CD4-positive, alpha-beta T cell treated with Interleukin-17A for 4 hours (primary cell): ENCODE measurements at regions not wholly inside any gene's neighbourhood (a gene's known extent, or its start where the extent isn't known, plus 50 kb on each side); places are given as distances from the start of the nearest gene placed in this dataset.

ENCODE experiments used
- DNase-seq: peaks from one replicate; pipeline ENCODE4 v3.0.0-alpha.2; 2020; ENCODE audit warnings: mixed read lengths

DNA sequence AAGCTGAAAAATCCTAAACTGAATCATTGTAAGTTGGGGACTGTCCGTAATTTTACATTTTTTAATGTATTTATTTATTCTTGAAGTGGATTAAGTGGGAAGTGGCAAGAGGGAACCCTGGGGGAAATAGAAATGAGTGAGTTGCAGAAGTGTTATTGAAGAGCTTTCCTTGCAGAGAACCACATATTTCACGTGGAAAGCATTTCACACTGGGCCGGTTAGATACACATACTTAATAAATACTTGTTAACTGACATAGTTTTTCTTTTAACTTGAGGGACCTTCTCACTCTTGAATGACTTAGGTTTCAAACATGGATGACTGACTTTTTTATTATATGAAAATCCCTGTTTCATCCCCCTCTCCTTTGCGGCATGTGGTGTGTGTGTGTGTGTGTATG lies 239.3 kb downstream of the LMO4 start:
- no peak for DNase-seq

DNA sequence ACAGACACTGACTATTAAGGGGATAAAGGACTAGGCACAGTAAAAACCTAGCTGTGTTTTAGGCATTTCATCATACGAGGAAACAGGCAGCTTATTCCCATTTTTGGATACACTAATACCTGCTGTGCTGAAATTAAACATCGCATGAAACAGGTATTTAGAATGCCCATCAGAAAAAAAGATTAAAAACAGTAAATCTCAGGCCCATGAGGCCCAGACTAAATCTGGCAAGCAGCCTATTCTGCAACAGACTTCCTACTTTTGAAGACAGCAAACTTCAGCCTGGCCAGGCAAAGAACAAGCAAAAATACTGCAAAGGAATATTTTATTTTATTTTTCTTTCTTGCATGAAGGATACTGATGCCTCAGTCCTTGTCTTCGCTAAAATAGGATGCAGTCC lies 240.2 kb downstream of the LMO4 start:
- no peak for DNase-seq

DNA sequence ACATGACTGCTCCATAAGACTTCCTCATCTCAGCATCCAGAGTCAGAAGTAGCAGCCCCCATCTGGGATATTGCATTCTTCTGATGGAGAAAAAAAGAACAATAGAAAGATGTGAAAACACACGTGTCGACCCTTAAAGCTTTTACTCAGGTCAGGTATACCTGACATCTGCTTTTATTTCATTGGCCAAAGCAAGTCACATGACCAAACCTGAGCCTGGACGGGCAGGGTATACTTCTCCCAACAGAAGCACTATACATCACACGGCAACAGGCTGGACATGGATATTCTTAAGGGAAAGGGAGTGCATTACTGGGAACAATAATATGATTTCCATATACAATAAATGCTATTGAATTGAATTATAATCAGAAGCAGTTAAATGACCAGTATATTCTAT lies 243.3 kb downstream of the LMO4 start:
- no peak for DNase-seq

DNA sequence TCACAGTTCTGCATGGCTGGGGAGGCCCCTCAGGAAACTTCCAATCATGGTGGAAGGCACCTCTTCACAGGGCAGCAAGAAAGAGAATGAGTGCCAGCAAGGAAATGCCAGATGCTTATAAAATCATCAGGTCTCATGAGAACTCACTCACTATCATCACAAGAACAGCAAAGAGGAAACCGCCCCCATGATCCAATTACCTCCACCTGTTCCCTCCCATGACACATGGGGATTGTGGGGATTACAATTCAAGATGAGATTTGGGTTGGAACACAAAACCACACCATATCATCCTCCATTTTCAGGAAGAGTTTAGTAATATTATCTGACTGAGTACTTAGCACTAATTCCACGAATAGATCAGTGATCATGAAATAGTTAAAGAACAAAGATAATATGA lies 244.2 kb downstream of the LMO4 start:
- DNase-seq = no peak

DNA sequence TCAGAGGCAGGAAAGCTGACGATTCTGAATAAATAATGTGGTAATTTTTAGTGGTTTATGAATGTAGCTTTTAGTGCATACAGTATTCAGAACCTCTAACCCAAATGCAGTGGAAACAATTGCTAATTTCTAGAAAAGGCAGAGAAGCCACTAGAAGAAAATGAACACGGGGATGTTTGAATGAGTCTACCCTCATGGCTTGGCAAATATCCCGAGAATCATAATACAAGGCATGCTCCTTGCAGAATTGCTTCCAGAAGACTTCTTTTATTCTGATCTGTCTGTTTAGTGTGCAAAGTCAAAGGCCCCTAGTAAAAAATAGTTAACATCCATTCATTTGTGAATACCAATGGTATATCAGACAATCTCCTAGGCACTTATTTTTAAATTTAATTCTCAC lies 246.8 kb downstream of the LMO4 start:
- no peak for DNase-seq

DNA sequence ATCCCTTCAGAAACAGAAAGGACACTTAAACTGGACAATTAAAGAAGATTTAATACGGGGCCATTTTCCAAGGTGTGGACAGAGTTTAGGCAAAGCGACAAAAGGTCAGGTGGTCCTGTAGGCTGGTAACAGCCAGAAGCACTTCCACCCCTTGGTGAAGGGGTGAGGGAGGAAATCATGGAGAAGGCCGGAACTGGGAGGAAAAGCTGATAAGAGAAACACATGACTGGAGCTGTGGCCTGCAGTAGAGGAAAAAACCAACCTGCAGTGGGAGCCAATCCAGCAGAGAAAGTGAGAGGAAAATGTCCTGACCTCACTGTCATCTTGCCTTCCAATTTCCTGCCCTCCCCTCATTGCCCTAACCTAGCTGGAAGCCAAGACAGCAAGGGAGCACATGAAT lies 249.8 kb downstream of the LMO4 start:
- no peak for DNase-seq

DNA sequence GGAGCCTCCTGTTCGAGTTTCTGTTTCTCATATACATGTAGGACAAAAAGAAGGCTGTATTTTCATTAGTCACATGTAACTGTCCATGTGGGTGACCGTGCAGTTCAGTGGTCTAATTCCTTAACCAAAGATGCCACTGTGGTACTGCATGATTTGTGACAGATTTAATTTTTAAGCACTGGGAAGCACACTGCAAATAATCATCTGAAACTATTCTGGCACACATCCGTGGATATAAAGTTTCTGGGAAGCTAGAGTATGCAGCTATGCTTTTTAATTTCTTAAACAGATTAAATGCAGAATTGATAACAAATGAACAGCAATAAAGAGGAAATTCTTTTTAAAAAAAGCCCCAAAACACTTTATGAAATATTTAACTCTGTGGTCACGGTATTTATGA lies 254.8 kb downstream of the LMO4 start:
- DNase-seq = no peak

DNA sequence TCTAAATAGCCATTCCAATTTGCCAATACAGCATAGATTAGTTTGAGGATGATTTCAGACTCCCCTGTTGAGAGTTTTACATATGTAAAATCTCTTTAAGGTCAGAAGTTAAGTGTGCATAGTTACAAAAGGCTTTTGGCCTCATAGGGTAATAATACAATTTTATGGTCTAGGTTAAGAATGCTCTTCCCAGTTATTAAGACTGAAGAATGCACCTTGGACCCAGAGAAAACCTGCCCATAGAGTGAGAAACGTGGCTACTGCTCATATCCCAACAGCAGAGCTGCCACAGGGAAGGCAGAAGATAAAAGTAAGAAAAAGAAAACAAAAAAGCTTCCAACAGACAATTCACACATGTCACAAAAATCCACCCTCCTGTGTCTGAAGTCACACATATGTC lies 255.9 kb downstream of the LMO4 start:
- no peak for DNase-seq

DNA sequence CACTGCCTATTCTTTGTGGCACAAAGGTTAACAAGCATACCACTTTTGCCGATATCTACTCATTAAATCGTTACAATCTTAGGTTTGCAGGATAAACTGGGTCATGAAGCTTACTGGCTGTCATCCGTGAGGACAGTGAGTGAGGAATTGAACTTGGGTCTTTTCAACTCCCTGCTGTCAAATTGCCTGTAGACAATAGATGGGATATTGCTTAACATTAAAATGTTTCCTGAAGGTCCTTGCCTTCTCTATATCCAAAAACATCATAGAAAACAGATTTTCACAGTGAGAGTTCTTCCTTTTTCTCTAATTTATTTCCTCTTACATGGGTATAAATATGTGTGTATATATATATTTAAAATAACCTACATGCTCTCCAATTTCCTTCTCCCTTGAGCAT lies 257.8 kb downstream of the LMO4 start:
- DNase-seq = no peak

DNA sequence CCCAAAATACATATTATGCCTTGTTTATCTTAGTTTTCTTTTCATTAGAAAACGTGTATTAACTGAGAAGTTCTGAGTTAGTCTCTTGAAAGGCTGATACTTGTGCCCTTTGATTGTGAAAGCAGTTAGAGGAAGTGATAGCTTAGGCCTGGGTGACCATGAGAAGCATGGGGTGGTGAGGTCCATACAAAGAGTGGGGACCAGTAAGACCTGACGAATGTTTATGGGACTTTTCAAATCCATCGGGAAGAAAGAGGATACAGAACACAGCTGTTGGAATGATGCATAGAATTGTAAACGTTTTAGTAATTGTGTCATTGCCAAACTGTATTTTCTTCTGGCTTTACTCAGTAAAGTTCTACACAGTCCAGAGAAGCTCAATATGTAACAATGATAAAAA lies 259.8 kb downstream of the LMO4 start:
- no peak for DNase-seq

DNA sequence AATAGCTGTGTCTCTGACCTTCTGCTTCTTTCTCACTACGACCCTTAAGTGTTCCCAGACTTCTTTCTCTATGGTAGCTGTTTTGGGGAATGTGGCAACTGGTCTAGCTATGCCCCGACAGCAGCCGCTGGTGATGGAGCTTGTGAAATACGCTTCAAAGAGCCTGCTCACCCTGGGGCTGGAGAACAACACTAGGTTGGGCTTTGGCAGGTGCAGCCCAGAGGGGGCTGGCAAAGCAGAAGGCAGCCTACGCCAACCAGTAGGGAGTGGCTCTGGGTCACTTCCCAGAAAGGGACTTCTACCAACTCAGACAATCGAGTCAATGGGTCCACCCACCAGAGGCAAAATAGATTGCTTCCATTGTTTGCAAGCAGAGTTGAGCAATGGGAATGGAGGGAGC lies 262.8 kb downstream of the LMO4 start:
- DNase-seq = no peak

DNA sequence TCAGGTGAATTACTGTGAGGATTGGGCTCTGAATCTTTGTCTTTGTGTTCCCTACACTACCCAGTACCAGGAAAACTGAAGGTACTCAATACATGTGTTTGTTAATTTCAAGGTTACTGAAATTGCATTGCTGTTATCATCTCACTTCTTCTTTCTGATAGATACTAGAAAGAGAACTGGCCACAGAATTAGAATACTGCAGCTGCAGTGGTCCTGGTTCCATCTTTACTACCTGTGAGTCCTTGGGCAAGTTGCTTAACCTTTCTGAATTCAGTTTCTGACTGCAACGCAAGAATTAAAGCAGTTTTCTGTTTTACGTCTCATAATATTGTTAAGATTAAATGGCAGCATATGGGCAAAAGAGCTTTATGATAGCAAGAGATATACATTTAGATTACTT lies 263.5 kb downstream of the LMO4 start:
- DNase-seq = no peak

DNA sequence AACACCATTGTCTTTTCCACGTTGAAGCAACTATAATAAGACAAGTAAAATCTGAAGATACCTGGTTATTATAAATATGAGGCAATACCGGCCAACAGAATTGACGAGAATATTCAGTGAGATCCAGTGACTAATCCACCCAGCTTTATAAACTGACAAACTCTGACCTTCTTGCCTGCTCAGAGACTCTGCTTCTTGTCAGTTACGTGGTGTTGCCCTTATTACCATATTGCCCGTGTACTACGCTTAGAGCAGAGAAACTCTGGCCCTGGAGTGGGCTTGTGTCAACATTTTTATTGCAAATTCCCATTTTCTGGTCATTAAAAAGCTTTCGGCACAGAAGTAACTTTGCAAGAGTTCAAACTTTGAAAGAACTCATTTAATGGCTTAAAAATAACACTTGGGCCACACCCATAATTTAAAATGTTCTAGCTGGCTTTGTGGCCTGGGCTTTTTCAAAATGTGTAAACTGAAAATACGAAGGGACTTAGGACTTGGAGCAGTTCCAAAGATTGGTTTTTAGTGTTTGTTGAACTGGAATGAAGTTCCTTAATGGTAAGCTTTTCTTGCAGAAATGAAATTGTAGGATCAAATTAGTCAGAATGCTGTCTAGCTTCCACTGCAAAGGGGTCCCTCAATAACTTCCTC lies 266.2 kb downstream of the LMO4 start:
- no peak for DNase-seq

DNA sequence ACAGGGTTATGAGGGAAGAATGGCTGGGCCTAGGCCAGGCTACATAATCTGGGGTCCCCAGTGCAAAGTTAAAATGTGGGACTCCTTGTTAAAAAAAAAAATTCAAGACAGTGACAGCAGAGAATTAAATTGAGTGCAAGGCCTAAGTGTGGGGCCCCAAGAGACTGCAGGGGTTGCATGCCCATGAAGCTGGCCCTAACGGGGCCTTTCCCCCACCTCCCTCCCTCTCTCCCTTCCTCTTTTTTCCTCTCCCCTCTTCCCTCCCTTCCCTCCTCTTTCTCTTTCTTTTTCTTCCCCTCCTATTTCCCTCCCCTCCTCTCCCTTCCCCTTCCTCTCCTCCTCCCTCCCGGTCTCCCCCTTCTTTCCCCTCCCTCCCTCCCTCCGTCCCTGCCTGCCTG lies 266.7 kb downstream of the LMO4 start:
- no peak for DNase-seq

DNA sequence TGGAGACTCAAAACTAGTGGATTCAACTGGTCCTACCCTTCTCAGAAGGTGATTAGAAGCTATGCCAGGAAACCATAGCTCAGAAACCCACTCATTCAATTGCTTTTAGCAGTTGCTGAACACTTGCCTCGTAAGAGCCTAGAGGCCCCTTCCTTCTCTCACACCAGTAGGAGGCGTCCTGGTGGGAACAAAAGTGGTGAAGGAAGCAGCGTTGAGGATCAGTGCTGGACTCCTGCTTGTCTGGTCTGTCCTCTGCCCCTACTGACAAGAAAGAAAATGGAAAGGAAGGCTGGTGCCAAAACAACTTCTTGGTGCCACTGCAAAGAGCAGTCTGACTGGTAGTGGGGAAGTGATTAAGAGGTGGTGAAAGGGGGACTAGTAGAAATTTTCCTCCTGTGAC lies 269.7 kb downstream of the LMO4 start:
- DNase-seq = no peak

DNA sequence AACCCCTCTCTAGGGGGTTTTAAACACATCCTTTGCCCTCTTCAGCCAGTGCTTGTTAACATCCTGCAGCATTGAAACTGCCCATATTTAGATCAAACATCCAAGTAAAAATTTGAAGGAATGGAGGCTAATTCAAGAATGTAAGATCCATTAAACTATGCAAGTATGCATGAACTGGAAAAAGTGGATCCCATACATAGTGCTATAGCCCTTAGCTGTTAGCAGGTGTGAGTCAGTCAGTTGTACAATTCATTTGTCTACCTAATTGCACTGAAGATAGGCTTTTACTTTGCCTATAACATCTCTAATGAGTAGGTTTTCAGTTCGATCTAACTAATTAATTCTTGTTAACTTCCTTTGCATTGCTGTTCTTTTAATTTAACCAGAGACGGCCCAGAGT lies 270.9 kb downstream of the LMO4 start:
- DNase-seq = no peak

DNA sequence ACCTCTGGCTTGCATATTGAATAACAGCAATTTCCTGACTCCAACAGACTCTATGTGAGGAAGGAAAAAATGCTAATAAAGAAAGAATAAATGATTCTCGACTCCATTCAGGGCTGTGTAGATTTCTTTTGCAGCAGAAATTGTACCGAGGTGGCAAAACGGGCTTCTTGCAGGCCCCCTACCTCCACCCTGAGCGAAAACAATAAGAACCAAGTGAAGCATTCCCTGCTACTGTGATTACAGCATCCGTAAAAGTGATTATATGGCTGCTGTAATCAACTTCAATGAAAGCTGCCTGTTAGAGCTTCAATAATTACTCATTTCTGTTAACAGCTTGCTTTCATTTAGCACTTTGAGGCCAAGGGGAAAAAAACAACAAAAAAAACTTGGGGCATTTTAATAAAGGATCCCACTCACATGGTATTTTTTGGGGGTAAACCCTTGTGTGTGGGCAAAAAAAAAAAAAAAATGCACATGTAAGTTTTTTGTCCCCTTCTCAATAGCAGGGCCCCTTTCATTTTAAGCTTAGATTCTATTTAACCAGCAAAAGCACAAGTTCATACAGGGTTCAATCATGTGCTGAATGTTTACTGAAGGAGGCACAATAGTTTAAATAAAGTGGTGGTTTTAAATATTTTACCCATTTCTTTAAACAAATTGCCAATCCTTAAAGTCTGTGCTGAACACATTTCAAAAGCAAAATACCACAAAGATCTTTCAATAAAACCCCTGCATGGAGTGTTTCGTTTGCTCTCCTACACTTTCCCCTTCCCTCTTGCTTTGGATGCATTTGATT lies 271.6 kb downstream of the LMO4 start:
- DNase-seq = no peak

DNA sequence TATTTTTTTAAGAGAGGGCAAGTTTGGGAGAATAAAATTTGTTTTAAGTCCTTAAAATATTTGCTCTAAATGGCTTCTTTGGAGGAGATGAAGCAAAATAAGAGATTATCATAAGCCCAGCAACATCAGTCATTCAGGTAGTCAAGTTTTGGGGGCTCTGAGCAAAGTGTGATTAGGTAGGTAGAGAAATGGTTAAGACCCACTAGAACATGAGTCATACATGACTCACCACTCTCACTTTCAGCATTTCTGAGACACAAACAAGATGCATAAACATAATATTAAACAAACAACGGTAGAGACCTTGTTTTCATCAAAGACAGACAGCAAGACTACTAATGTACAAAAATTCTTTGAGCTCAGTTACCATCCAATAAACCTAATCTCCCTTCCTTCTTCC lies 272.2 kb downstream of the LMO4 start:
- DNase-seq = no peak

DNA sequence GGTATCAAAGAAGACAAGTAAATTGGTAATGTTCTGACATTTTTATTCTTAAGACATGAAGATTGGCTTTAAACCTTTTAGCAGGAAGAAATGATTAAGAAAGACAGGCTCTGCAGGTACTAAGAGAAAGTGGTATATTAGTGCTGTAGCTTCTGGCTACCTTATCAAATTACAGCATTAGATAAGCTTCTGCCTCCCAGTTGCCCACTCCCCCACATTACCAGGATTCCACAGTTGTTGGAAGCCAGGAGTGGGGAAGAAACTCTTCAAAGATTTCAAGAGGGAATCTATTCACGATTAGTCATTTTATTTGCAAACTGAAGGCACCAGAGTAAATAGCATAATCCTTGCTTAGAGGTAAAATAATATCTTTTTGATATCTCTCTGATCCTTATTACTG lies 274.9 kb downstream of the LMO4 start:
- no peak for DNase-seq

DNA sequence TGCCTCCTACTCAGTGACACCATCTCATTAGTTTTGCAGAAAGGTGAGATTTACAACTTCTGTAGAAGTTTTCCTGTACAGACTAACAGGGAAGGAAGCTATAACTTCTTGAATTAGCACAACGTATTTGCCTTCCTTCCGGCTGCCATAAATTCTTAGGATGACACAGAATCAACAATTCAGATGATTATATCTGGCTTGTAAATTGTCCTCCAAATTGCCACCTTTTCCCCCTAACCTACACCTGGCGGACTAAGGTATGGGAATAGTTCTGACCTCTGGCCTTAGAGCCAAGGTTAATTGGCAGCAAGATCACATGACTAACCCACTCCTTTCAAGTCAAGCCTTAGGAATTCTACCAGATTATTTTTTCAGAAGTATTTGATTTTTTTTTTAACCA lies 284.3 kb downstream of the LMO4 start:
- no peak for DNase-seq

DNA sequence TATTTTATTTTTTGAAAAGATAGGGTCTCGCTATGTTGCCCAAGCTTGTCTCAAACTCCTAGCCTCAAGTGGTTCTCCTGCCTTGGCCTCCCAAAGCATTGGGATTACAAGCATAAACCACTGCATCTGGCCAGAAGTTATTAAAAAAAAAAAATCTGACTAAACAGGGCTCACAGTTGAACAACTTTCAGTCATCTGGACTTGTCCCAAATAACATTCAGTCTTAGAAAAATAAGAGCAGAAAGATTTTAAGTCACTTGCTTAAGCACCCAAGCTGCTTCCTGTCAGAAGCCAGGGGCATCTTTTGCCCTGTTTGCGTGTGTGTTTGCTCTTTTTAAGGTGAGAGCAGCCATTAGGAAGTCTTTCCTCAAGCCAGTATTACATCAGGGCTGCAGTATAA lies 286.8 kb downstream of the LMO4 start:
- no peak for DNase-seq

DNA sequence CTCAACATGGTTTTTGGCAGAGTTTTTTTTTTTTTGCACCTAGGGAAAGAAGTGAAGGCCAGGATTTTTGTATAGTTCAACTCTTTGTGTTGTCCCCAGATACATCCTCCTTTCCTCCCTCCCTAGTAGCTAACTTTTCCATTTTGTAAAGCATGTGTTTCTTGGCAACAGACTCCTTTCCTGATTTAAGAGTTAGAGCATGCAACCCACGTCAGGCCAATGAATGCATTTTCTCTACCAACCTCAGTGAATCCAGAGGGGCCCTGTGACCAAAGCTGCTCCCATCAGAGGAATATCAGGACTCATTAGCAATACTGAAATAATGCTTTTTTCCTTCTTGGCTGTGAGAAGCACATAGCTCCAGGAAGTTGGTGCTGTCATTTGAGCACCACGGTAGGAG lies 287.2 kb downstream of the LMO4 start:
- DNase-seq = no peak

DNA sequence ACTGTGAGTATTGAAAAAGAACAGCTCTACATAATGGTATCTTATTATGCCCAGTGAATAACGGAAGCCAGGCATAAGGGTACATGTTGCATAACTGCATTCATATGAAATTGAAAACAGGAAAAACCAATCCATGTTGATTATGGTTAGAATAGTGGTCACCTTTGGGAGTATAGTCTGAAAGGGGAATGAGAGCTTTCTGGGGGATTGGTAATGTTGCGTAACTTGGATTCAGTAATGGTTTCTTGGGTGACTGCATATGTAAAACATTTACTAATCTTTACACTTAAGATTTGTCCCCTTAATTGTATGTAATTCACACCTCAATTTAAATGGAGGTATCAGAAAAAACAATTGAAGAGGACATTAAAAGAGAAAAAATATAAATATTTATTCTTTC lies 292.1 kb downstream of the LMO4 start:
- no peak for DNase-seq

DNA sequence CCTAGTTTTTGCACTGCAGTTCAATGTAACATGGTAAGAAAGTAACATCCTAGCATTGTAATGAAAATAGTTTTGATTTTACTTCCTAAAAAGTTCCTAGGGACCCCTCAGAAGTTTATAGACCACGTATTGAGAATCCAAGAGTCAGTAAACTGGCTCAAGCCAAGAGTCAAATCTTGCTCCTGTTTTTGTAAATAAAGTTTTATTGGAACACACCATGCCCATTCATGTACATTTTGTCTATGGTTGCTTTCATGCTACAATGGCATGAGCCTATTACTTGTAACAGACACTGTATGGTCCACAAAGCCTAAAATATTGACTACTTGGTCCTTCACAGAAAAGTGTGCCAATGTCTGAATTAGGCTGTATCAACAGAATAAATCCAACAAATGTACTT lies 301.0 kb downstream of the LMO4 start:
- DNase-seq = no peak

DNA sequence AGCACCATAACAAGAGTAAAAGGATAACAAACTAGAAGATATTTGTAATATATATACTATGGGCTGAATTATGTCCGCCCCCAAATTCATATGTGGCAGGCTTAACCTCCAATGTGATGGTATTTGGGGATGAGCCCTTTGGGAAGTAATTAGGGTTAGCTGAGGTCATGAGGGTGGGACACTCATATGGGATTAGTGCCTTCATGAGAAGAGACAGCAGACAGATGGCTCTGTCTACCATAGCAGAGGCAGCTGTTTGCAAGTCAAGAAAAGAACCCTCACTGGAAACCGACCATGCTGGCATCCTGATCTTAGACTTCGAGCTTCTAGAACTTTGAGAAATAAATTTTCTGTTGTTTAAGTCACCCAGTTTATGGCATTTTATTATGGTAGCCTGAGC lies 303.6 kb downstream of the LMO4 start:
- no peak for DNase-seq
